ENCODE measurements at regions not wholly inside any gene's neighbourhood (a gene's known extent, or its start where the extent isn't known, plus 50 kb on each side); places are given as distances from the start of the nearest gene placed in this dataset.

- TF ChIP-seq, protein P1, sequence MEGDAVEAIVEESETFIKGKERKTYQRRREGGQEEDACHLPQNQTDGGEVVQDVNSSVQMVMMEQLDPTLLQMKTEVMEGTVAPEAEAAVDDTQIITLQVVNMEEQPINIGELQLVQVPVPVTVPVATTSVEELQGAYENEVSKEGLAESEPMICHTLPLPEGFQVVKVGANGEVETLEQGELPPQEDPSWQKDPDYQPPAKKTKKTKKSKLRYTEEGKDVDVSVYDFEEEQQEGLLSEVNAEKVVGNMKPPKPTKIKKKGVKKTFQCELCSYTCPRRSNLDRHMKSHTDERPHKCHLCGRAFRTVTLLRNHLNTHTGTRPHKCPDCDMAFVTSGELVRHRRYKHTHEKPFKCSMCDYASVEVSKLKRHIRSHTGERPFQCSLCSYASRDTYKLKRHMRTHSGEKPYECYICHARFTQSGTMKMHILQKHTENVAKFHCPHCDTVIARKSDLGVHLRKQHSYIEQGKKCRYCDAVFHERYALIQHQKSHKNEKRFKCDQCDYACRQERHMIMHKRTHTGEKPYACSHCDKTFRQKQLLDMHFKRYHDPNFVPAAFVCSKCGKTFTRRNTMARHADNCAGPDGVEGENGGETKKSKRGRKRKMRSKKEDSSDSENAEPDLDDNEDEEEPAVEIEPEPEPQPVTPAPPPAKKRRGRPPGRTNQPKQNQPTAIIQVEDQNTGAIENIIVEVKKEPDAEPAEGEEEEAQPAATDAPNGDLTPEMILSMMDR (IDR thresholded peaks at IDR 0.05), result no peak
- no peak for TF ChIP-seq POLR2A (IDR thresholded peaks at IDR 0.05; ENCODE audit: low read depth)
- TF ChIP-seq EP300 (IDR thresholded peaks at IDR 0.05), result no peak
- TF ChIP-seq POLR2AphosphoS5 (IDR thresholded peaks at IDR 0.05), result no peak
- 57% methylated on average over 2 of the region's 3 CpGs for WGBS
- no peak for DNase-seq (ENCODE audit: extremely low spot score)
These were observed 54.1 kb upstream of the GGTLC1 start for GRCh38 chr20:24042646-24043045.

DNA sequence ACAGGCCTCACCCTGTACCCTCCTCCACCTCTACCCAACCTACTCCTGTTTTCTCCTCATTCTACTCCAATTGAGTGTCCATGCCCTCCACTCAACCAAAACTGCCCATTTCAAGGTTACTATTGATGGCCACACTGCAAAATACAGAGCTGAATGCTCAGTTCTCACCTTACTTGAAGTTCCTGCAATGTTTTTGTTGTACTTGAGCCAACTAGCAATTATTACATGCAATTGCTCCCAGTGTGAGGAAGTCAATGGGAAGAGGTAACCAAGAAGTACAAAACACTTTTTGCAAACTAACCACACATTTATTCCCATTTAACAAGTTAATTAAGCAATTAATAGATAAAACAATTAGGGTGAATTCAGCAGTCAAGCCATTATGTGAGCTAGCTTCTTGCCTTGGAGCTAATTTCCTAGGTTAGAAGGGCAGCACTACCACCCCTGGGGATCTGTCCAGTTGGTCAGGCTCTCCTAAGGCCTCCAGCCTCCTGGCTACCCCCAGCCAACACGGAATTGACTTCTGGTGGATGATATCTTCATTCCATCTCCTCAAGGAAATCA lies 52.4 kb upstream of the GGTLC1 start:
- no peak for TF ChIP-seq EP300 (IDR thresholded peaks at IDR 0.05)
- no peak for TF ChIP-seq POLR2AphosphoS5 (IDR thresholded peaks at IDR 0.05)
- TF ChIP-seq POLR2A (IDR thresholded peaks at IDR 0.05; ENCODE audit: low read depth), result no peak
- TF ChIP-seq, protein P1 (IDR thresholded peaks at IDR 0.05), result no peak
- intact Hi-C loops (cut with DNase I), result no loop called here

More at GRCh38 chr20:24042646-24043045, 54.1 kb upstream of the GGTLC1 start:
- no peaks in the 10 kb centered on the region for H3K27me3 ChIP-seq
- no peak overlapping the region for H3K27ac ChIP-seq (replicated peaks in 1 of 4)
- no peaks in the 10 kb centered on the region for H3K4me1 ChIP-seq
- intact Hi-C loops (cut with DNase I), result no loop called here
- H3K9me3 ChIP-seq, result no peaks in the 10 kb centered on the region
- H3K4me3 ChIP-seq, result no peak overlapping the region
- no peaks in the 10 kb centered on the region for H3K36me3 ChIP-seq

DNA sequence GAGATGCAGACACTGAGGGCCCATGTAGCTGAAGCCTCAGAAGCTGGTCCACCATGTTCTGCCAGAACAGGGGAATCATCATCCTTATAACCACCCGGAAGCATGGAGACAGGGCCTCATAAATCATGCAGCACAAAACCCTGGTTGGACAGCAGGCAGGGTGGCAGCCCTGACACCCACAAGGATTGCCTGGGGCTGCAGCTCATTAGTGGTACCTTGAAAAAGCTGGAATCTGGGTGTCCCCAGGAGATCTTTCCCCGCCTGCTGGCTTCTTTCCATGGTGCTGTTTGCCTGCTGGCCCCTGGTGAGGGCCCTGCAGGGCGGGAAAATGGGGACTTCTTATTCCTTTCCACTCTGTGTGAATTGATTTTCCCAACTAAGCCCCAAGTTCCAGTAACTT lies 50.6 kb upstream of the GGTLC1 start:
- Histone ChIP-seq H3K4me1 (no peaks in the 10 kb centered on the region), H3K27me3 (no peaks in the 10 kb centered on the region), H3K27ac (replicated peaks in 1 of 4) (no peak overlapping the region), H3K9me3 (no peaks in the 10 kb centered on the region), H3K4me3 (no peak overlapping the region), H3K36me3 (no peaks in the 10 kb centered on the region)
- 74% methylated on average over 3 of the region's 3 CpGs for WGBS
- intact Hi-C loops (cut with DNase I), result no loop called here
- TF ChIP-seq EP300 (IDR thresholded peaks at IDR 0.05), result no peak
- no peak for TF ChIP-seq POLR2A (IDR thresholded peaks at IDR 0.05; ENCODE audit: low read depth)
- TF ChIP-seq, protein P1 (IDR thresholded peaks at IDR 0.05), result no peak
- TF ChIP-seq POLR2AphosphoS5 (IDR thresholded peaks at IDR 0.05), result no peak
- DNase-seq (ENCODE audit: extremely low spot score), result no peak

More for the DNA sequence above, 52.4 kb upstream of the GGTLC1 start:
- no peak for DNase-seq (ENCODE audit: extremely low spot score)
- Histone ChIP-seq H3K27ac (replicated peaks in 1 of 4) (no peak overlapping the region), H3K27me3 (no peaks in the 10 kb centered on the region), H3K4me1 (no peaks in the 10 kb centered on the region), H3K4me3 (no peak overlapping the region), H3K36me3 (no peaks in the 10 kb centered on the region), H3K9me3 (no peaks in the 10 kb centered on the region)
- 73% methylated on average over 1 of the region's 1 CpG for WGBS

Small RNA genes in the stretch of these regions (small RNA-seq; reads per million reads assigned to genes)
- 0 reads per million in 3 donors for gene RNU1-23P
